NCI-H1417 treated with DMSO at 0.1 percent for 48 hours (cell line): ENCODE measurements at regions not wholly inside any gene's neighbourhood (a gene's known extent, or its start where the extent isn't known, plus 50 kb on each side); places are given as distances from the start of the nearest gene placed in this dataset.
"Not testable (repeated sequence)": the region's sequence is repeated elsewhere in the genome, so short reads cannot be mapped to it uniquely, and the experiment has no call there.

Experiments
- DNase-seq: peaks from one replicate; lab custom pipeline; 2025; lab: John Stamatoyannopoulos, UW

DNA sequence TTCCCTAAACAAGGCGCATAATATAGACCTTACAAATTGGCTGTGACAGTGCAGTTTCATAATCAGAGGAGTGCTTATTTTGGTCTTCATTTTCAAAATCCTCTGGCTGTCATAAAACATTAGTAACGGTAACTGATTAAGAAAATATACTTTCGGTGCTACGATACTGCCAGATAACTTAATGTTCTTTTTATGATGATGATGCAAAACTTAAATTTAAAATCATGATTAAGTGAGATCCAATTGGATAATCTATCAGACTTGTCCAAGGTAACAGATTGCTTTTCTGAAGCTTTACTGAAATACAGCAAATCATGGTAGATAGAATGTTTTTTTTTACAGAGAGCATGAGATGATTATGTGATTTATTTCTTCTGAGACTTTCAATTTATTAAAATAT, 364.2 kb upstream of the CNTN3 start:
- no peak for DNase-seq

DNA sequence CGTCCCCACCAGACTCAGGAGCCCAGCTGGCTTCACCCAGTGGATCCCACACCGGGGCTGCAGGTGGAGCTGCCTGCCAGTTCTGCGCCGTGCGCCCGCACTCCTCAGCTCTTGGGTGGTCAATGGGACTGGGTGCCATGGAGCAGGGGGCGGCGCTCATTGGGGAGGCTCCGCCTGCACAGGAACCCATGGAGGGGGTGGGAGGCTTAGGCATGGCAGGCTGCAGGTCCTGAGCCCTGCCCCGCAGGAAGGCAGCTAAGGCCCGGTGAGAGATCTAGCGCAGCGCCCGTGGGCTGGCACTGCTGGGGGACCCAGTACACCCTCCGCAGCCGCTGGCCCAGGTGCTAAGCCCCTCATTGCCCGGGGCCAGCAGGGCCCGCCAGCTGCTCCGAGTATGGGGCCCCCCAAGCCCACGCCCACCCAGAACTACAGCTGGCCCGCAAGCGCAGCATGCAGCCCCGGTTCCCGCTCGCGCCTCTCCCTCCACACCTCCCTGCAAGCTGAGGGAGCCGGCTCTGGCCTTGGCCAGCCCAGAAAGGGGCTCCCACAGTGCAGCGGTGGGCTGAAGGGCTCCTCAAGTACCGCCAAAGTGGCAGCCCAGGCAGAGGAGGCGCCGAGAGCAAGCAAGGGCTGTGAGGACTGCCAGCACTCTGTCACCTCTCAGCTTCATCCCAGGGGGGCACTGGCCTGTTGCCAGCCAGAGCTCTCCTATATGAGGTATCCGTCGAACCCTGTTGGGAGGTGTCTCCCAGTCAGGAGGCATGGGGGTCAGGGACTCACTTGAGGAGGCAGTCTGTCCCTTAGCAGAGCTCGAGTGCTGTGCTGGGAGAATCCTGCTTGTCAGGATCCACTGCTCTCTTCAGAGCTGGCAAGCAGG, 370.8 kb upstream of the CNTN3 start:
- not testable (repeated sequence) for DNase-seq

DNA sequence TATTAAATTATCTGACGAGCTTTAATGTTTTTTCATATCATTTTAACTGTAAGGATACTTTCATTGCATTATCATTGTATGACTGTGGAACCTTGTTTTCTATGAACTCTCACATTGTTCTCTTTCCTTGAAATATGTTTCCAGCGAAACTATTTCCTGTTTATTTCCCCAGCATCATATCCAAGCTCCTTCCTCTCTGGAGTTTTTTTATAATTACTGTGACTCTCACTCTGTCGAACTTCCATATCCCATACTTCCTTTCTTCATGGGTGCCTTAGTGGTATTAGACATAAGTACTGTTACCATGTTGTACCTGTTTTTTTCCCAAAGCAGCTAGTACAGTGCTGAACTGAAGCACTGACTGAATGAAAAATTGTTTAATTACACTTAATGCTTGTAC, 373.6 kb upstream of the CNTN3 start:
- DNase-seq: no peak

DNA sequence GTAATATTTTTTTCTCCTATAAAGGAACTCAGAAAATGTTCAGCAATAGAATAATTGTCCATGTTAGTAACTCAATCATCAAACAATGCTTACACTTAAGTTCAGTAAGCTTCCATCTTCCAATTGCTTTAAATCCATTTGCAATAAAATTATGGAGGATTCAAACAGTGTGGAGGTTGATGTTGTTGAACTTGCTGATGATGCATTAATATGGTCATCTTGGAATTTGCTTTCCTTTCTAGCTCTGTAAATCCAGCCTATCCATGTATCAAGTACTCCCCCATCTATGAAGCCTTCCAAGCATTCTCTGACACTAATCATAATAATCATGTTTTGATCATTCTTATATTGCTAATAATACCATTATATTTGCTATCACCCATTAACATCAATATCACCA, 378.4 kb upstream of the CNTN3 start:
- no peak for DNase-seq

DNA sequence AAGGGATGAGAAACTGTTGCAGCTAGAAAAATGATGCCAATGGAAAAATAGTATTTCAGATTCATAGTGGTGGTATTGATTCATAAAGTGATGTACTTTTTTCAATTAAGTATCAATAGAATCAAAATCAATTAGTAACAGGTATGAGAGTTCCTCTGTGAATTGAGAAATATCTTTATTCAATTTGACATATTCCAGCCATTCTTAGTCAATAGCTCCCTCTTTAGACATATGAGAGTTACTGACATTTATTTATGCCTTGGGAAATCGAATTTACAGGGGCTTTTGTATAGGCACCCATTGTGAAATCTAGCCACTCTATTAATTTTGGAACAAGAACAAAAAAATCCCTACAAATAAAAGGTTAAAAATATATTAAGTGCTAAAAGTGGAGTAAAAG, 386.9 kb upstream of the CNTN3 start:
- no peak for DNase-seq

DNA sequence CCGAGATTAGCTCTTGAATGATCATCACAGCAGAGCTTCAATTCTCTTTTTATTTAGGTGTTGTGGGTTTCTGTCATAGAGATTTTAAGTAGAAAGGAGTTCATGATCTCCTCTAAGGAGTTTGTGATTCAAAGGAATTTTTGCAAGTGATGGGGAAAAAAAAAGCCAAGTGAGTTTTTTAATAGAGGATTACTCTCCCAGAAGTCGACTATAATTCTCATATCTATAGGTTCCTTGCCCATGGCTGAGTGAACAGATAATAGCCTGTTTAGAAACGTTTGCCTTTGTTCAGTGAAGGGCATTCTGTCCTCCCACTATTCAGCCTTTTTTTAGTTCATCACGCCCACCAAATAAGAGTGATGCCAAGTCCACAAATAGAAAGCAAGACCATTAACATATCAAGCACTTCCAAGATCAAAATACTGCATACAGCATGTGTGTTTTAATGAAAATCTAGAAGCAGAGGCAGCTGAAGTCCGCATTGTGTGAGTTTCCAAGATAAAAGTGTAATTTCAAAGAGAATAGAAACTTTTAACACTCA, 398.4 kb upstream of the CNTN3 start:
- DNase-seq: no peak

DNA sequence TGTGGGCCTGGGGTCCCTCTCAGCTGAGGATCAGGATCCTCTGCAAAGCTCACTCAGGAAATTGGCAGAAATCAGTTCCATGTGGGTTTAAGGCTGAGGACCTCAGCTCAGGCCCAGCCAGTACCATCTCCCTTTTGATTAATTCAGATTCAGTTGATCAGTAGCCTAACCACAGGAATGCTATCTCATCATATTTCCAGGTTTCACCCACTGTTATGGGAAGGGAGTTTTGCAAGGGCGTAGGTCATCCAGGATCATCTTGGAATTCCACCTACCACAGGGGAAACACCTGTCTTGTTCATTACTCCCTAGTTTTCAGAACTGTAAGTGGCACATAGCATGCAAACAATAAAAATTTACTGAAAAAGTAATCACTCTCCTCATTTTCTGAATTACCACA, 399.5 kb upstream of the CNTN3 start:
- DNase-seq: no peak

DNA sequence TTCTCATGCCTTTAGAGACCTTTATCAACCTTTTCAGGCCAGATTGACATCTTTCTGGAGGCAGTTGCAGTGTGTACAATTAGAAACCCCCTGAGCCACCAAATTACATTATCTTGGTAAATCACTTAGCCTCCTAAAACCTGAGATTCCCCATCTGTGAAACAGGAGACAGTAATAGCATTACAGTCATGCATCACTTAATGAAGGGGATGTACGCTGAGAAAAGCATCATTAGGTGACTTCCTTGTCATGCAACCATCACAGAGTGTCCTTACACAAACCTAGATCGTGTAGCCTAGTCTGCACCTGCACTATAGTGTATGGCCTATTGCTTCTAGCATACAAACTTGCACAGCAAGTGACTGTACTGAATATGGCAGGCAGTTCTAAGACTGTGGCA, 400.8 kb upstream of the CNTN3 start:
- DNase-seq: no peak

DNA sequence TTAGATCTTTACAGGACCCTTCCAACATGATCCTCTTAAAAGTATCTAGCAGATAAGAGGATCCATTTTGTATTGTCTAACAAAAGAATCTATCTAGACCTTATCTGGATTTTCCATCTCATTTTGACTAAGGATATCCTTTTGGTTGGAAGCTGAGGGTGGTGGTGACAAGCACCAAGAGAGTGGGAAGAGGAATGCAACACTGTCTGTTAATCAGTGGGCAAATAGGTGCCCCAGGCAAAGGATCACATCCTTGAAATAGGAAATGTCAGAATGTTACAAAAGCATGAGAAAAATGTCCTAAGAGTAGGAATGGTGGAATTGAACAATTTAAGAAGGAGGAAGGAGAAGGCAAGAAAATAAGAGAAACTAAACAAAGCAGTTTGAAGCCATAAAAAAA, 420.7 kb upstream of the CNTN3 start:
- no peak for DNase-seq

DNA sequence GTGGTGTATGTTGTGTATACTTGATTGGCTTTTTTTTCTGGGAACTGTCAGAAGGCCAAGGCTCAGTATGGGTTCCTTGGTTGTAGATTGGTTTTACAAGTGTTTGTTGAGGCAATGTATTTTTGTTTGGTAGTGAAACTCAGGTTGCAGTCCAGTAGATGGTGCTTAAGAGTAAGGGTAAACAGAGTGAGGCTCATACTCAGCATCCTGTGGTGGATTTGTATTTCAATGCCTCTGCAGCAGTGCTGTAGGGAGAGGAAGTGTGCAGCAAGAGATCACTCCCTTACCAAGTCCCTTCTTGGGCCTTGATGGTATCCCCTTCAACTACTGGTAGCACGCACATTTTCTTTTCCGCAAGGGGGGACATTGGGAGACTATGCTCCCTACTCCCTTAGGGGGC, 428.5 kb upstream of the CNTN3 start:
- no peak for DNase-seq

DNA sequence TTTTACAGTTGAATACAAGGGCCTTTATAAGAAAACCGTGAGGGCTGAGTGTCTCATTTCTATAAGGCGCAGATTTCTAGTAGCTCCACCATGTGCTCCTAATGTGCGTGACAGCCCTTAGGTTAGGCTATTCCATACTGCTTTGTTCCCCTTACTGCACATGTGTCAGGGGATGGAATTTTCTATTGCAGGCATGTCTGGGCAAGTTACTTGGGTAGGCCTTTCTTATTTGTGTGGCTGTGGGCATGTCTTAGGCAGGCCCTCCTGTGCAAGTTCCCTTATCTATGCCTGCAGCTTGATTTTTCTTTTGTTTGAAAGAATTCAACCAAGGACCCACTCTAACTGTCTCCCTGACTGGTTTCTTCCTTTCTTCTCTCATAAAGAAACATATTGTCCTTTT, 434.2 kb upstream of the CNTN3 start:
- no peak for DNase-seq

DNA sequence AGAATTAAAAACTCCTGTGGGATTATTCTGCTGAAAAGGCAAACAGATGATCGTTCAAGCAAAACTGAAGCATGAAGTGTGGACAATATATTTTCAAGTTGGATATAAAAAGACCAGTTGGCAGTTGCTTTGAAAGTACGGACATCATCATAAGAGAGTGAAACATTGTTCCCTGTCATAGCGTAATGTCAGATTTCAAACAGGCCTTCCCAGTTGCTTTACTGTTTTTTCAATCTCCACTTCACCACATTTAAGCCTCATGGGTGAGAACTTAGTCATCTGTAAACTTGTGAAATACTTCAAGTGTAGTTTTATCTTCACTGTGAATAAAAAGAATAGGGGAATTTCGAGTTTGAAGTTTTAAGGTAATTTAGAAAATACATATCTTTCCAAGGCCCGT, 435.1 kb upstream of the CNTN3 start:
- no peak for DNase-seq

DNA sequence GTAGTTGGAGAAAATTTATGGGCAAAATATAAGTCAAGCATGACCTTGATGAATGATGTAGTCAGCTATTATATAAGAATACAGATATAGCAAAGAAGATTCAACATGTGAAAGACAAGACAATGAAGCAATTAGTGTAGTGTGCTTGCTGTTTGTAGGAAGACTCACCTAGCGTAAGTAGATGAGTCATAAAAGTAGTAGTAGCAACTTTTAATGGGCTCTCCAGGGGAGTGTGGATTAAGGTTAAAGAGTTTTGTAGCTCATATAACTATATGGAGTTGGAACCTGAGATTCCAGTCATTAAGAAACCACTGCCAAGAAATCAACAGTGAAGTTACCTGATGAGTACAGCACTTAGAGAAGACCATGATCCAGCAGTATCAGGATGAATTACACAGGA, 444.7 kb upstream of the CNTN3 start:
- no peak for DNase-seq

DNA sequence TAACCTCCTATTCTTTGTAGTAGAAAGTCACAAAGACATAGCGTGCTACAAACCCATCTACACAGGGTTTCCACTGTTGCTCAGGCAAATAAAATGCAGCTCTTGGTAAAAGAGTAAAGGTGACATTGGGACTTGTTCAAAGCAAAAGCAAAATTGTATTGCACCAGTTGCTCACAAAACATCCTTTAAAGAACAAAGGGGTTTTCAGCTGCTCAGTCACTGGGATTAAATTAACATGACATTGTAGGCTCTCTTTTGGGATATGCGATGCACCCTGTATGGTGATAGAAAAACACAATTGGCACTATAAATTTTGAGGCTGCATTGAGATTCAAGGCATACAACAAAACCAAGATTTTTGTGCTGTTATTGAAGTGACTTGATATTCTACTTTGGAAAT, 447.3 kb upstream of the CNTN3 start:
- DNase-seq: no peak

DNA sequence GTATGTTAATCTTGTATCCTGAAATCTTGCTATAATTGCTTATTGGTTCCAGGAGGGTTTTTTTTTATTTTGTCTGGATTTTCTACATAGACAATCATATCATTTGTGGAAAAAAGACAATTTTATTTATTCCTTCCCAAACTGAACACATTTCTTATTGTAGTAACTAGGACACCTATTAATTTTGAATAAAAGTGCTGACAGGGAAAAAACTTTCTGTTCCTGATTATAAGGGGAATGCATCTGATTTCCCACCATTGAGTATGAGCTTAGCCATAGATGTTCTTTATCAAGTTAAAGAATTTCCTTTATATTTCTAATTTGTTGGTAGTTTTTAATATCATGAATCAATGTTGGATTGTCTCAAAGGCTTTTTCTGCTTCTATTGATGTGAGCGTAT, 460.7 kb upstream of the CNTN3 start:
- no peak for DNase-seq

DNA sequence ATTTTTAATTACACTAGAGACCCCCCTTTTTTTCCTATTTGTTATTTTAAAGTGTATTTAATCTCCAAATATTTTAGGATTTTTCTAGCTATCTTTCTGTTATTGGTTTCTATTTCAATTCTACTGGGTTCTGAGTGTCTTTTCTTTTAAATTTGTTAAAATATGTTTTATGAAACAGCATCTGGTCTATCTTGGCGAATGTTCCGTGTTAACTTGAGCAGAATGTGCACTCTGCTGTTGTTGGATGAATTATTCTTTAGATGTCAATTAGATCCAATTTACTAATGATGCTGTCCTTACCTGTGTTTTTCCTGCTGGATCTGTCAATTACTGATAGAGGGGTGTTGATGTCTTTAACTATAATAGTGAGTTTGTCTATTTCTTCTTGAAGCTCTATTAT, 462.0 kb upstream of the CNTN3 start:
- no peak for DNase-seq

DNA sequence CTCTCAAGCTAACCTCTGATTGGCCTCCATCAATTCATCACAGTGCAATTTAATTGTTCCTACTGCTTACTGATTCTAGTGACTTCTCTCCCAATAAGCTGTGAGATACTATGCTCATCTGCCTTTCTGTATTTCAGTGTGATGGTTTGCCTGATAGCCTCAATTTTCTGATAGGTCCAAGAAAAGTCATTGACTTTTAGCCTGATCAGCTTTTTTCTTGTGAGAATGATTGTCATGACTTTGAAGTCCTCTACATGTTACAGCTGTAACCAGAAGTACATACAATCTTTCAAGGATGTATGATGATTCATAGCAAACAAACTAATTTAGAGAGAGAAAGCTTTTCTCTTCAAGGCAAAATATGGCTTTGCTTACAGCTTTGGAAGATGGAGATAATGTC, 463.8 kb upstream of the CNTN3 start:
- no peak for DNase-seq

DNA sequence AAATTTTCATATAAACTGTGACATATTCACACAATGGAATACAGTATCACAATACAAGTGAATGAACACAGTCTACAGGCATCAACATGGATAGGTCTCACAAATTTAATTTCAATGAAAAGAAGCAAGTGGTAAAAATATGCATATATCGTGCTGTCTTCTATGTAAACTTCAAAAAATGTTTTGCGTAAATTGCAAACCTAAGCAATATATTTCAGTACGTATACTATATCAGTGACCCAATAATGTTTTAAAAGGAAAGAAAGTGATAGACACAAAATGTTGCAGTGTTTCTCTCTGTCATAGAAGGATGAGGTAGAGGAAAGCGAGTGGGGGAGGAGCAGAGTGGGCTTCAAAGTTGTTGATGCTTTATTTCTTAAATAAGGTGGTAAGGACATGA, 468.4 kb upstream of the CNTN3 start:
- no peak for DNase-seq

DNA sequence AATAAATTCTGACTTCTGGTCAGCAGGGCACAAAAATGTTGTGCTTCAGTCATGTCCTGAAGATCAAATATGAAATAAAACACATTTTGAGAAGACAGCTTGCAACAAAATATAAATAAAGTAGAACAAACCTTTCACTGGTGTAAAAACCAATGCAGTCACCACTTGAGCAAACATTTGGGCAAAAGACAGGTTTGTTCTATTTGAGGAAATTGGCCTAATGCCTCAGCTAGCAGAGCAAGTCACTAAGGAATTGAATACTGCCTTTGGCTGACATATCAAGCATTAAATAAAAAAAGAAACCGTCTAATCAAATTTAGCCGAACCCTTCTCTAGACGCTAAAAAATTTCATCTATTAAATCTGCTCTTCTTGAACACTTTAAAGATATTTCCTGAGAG, 475.4 kb upstream of the CNTN3 start:
- no peak for DNase-seq

DNA sequence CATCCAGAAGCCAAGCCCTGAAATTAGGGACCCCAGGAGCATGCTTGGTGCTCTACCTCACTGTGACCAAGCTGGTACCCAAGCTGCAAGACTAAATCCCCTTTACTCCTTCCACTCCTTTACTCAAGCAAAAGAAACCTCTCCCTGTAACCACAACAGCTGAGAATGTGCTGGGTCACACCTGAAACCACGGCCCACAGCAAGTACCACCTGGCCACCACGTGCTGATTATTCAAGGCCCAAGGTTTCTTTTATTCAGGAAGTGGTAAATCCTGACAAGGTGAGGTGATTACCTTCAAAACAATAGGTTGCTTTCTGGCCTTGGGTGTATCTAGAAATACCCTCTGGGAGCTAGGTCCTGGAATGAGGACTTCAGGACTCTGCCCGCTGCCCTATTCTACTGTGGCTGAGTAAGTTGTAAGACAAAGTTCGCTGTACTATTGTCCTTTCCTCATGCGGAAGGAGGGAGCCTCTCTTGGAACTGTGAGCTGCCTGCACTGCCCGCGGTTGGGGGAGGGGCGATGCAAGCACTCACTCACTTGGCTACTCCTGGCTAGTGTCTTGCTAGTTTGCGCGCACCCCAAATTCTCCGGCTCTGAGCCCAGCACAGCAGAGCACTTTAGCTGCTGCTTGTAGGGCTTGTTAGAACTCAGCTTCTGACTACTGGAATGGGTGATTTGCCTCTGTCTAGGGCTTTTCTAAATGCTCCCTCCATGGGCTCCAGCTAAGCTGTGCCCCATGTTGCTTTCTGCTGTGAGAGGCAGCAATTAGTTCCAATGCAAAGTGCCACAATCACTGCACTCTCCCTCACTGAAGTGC, 487.1 kb upstream of the CNTN3 start:
- DNase-seq: no peak

DNA sequence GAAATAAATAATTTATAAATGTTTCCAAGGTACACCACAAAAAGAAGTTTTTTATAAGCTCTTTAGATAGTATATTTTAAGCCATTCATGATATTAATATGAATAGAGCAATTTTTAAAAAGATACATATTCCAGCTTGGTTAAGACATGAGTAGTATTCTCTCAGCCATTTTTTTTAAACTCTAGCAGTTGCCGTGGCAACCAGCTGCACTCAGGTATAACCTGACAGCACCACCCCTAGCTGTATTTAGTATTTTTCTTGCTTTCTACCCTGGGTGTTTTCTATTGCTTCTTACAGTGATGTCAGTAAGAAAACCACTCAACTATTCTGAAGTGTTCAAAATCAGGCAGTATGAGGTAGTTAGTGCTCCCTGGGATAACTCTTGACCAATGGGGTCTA, 496.3 kb upstream of the CNTN3 start:
- DNase-seq: no peak

DNA sequence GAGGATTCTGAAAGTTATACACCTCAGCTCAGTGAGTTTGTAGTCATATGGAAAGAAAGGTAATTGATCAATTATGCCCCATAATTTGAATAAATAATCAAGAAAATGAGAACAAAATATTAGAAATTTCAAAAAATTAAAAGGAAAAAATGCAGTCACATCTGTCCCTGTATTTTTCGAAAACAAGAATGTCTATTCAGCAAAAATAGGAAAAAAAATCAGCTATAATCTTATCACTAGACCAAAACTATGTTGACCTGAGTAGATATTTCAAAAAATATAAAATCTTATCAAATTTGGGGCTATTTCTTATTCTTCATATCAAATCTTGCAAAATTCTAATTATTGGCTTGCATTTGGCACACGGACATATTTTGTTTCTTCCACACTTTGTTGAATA, 501.2 kb upstream of the CNTN3 start:
- DNase-seq: no peak

DNA sequence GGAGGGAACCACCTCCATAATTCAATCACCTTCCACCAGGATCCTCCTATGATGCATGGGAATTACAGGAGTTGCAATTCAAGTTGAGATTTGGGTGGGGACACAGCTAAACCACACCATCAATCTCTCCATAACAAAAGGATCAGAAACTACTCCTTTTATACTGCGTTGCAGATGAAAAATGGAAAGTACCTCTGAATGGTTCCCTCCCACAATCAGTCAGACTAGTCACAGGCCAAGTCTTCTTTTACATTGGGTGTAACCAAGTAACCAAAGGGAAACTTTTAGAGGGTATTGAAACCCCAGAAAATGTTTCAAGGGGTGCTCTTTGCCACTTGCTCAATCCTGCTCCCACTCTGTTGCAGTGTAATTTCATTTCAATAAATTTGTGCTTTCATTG, 504.3 kb upstream of the CNTN3 start:
- no peak for DNase-seq
